ENCODE measurements at regions not wholly inside any gene's neighbourhood (a gene's known extent, or its start where the extent isn't known, plus 50 kb on each side); places are given as distances from the start of the nearest gene placed in this dataset.

DNA sequence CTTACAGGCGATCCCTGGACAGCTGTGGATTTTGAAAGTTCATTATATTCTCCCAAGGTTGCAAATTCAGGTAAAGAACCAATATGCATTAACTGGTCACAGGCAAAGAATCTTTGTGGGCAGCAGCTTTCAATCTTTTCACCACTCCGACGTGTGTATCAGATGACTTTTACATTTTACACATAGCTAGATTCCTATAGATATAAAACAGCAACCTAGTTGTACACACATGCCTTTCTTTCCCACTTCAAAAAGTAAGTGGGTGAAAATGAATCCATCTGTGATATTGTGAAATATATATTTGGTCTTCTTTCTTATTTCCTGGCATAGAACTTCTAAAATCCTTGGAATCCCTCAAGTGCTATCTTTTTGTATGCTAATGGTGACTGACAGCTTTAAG, 72.5 kb downstream of the SCG2 start:
- no peak for DNase-seq

DNA sequence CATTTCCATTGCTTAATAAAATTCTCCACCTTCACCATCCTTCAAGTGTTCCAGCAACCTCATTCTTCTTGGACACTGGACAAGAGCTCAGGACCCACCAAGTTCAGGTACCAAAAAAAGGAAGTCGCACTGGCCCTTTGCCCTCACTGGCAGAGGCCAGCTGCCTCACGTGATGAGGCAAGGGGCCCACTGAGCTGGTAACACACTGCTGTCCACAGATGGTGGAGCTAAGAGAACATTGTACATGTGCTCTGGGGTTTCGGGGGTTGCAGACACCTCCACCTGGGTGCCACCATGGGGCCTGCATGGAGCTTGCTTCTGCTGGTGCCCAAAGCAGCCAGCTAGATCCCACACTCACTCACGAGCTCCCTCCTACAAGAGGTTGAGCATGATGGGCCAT, 71.3 kb downstream of the SCG2 start:
- no peak for DNase-seq

DNA sequence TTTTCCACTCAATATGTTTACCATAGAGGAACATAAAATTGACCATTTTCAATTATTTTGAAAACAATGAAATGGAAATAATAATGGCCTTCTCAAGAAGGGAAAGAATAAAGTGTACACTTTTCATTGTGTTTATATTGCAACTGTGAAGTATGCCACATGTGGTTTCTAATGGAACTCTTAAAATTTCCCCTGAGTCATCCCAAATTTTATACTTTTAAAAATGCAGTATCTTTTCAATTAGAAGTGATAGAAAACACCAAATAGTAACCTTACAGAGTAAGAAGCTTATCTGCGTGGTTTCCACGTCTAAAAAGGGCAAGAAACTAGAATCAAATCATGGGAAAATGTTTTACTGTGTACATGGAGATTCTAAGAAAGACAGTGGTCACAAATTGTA, 70.0 kb downstream of the SCG2 start:
- no peak for DNase-seq

DNA sequence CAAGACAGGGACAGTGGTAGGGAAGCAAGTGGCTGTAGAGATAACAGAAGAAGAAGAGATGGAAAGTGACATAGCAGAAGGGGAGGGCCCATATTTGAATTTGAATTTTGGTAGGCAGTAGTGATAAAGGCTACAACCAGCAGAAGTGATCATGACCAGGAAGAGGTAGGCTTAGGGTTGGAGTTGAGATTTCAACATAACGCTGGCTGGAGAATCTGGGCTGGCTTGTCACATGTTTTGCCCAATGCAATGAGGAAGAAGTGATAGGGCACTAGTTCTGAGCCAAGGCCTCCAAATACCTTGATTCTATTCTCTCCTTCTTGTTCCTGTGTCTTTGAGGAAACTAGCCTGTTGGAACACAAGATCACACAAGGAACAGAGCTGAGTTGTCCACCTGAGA, 69.4 kb downstream of the SCG2 start:
- no peak for DNase-seq

DNA sequence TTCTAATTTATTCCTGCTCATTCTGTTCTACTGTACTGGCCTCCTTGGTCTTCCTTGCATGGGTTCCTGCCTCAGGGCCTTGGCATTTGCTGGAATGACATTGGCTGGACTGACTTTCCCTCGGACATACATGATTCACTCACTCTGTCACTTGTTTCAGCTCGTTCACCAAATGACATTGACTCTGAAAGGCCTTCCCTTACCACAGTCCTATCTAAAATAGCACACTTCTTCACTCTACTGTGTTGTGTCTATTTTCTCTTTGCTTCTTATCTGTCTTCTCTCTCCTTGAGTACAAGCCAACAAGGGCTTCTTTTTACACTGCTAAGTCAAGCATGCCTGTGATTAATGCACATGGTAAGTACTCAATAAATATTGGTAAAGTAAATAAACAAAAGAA, 65.6 kb downstream of the SCG2 start:
- no peak for DNase-seq

- no peak for DNase-seq
These were observed 65.0 kb downstream of the SCG2 start for GRCh38 chr2:223537115-223537514.

DNA sequence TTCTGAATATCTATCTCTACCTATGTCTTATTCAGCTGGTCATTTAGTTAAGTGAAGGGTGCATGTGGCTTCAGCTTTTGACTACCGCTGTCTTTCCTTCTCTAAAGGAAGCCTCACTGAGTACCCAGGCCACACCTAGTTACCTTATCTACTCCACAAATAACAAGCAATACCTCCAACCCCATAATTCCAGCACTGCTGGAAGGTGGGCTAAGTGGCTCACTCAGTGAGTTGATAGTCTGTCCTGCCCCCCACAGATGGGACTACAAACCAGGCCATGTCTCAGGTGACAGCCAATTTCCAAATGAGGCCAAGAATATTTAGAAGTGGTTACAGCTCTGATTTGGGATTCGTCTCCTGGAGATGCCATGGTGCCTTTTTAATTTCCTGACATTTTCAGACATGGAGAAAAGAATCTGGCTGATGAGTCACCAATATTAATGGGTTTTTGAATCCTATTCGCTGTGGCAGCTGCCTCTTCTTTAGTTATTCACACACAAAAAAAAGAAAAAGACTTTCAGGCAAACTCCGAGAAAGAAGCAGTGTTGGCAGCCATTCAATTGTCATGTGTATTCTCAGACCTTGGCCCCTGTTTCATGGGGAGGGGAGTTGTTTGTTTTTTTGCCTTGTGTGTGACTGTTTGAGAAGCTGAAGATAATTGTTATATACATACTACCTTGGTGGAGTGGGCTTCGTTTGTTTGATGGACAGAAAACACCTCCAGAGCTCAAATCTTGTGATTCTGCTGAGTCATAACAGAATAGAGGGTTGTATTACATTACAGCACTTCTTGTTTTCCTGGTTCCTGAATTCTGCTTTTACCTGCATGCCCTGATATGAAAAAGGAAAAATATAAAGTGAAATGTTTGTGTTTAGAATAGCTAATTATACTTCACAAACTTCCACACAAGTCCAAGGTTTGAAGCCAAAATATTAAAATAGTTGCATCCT, 64.2 kb downstream of the SCG2 start:
- no peak for DNase-seq

- DNase-seq: no peak
These were observed 63.2 kb downstream of the SCG2 start for GRCh38 chr2:223538920-223539440.

- DNase-seq: no peak
These were observed 60.6 kb downstream of the SCG2 start for GRCh38 chr2:223541546-223541945.

DNA sequence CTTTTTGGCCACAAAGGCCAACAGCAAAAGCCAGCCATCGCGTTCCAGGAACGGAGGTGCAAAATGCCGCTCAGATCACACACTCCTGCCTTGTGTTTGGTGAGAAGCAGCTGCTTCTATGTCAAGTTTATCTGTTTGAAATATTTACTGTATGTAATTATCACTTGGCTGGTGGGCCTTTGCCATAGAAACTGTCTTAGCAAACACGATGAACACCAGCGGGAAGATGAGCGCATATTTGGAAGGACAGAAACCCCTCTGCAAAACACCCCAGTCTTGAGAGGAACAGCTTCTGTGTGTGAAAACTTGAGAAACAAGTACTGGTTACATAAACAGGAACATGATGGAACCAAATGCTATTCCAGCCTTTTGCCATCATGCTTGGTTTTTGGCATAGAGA, 59.7 kb downstream of the SCG2 start:
- DNase-seq: no peak

- no peak for DNase-seq
These were observed 56.8 kb downstream of the SCG2 start for GRCh38 chr2:223545406-223545805.

DNA sequence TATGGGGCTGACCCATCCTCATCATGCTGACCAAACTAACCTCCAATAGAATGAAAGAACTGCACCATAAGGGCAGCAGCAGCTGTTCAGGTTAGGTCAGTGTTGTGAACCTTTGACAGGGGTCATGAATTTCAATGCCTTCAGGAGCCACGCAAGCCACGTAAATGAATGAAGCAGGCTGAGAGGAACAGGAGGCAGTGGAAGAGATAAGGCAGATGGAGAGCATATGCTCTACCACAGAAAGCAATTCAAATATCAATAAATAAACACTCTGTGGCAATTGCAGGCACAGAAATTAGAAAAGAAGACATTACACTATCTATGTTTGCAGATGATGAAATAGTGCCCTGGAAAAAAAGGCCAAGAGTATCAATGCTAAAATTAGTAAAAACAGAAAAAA, 56.3 kb downstream of the SCG2 start:
- DNase-seq: no peak

Measured in activated CD4-positive, alpha-beta T cell treated with anti-CD3 and anti-CD28 coated beads, Interleukin-10, Interleukin-2, amounts not matched to agents 100 ng/mL and 50 ng/mL, durations not matched to agents 16 hours and 8 hours (primary cell).